Aorta (tissue), 5 donors: ENCODE measurements at regions not wholly inside any gene's neighbourhood (a gene's known extent, or its start where the extent isn't known, plus 50 kb on each side); places are given as distances from the start of the nearest gene placed in this dataset.

Source experiments
- ATAC-seq: fragments of 200-7000 bp; cut with Tn5 transposase; one replicate; pipeline ENCODE4 v1.9.1; 2022; ENCODE audit warnings: moderate library complexity; ENCODE audit not compliant: low FRiP score
- DNase-seq, 2 donors: peaks; one replicate each; pipeline ENCODE4 v3.0.0-alpha.2; 2020
- H3K27ac ChIP-seq, 2 donors: one replicate each; pipeline ENCODE4 v1.5.1; 2013; ENCODE audit warnings: low read length in 2 of 2, mild to moderate bottlenecking in 2 of 2, moderate library complexity in 2 of 2, control low read depth in 1 of 2, inconsistent platforms in 1 of 2, low read depth in 1 of 2
- H3K27me3 ChIP-seq, 2 donors: one replicate each; pipeline ENCODE4 v1.6.1; 2013; ENCODE audit warnings: control low read depth in 1 of 2, low read length in 1 of 2, mild to moderate bottlenecking in 1 of 2, moderate library complexity in 1 of 2; ENCODE audit not compliant: insufficient read depth in 2 of 2, control insufficient read depth in 1 of 2
- H3K36me3 ChIP-seq, 2 donors: one replicate each; pipeline ENCODE4 v1.6.1; 2013; ENCODE audit warnings: control low read depth in 1 of 2, low read length in 1 of 2, mild to moderate bottlenecking in 1 of 2; ENCODE audit not compliant: insufficient read depth in 2 of 2, control insufficient read depth in 1 of 2
- H3K4me1 ChIP-seq, 2 donors: one replicate each; pipeline ENCODE4 v1.6.1; 2013; ENCODE audit warnings: low read length in 2 of 2, control low read depth in 1 of 2, mild to moderate bottlenecking in 1 of 2, moderate library complexity in 1 of 2; ENCODE audit not compliant: insufficient read depth in 2 of 2, control insufficient read depth in 1 of 2
- H3K4me3 ChIP-seq, 2 donors: one replicate each; pipeline ENCODE4 v1.5.1; 2013; ENCODE audit warnings: low read length in 2 of 2, control low read depth in 1 of 2, mild to moderate bottlenecking in 1 of 2
- H3K9me3 ChIP-seq: one replicate; pipeline ENCODE4 v1.6.1; 2013; ENCODE audit warnings: mild to moderate bottlenecking, low read length; ENCODE audit not compliant: control insufficient read depth
- WGBS, 2 donors: extraction: QIAGEN DNeasy Blood & Tissue Kit; methylation state at CpG; one replicate each; pipeline ENCODE4 v1.1.7; 2013; 5-methylcytosine and 5-hydroxymethylcytosine counted together
- intact Hi-C, 2 donors: fragments of 100-400 bp; cut with DNase I; formaldehyde crosslinking; loops; one replicate each; pipeline versions ENCODE4 v1.14.2 to v1.15.0; 2022
- donor health status: healthy with polysubstance abuse.
- donor health status: Bipolar disorder and iron deficiency.
- donor health status: DM: no; HTN: no; CAD: no.
- donor health status: DM: no; HTN: no; CAD: no.
- donor health status: DM: yes; HTN: yes; CAD: no.

GRCh38 chr3:116811754-116812153, 102.2 kb downstream of the TUSC7 start:
- no peak for DNase-seq
- H3K36me3 ChIP-seq: no peaks in the 10 kb centered on the region
- no peaks in the 10 kb centered on the region for H3K4me1 ChIP-seq
- H3K27me3 ChIP-seq: peaks cover 0 to 2% of the 10 kb centered on the region in 2 donors
- H3K27ac ChIP-seq: no peak overlapping the region
- H3K4me3 ChIP-seq: no peak overlapping the region
- ATAC-seq: no peak
- intact Hi-C loops: no loop called here
- WGBS, 2 donors: 64 to 75% methylated on average over 3 of the region's 3 CpGs
- peaks cover 3% of the 10 kb centered on the region for H3K9me3 ChIP-seq

GRCh38 chr3:116812949-116813348, 103.4 kb downstream of the TUSC7 start:
- H3K36me3 ChIP-seq: no peaks in the 10 kb centered on the region
- H3K4me1 ChIP-seq: no peaks in the 10 kb centered on the region
- intact Hi-C loops: no loop called here
- peaks cover 0 to 2% of the 10 kb centered on the region in 2 donors for H3K27me3 ChIP-seq
- H3K9me3 ChIP-seq: peaks cover 3% of the 10 kb centered on the region
- ATAC-seq (no peak), DNase-seq (no peak)
- H3K4me3 ChIP-seq: no peak overlapping the region
- H3K27ac ChIP-seq: no peak overlapping the region

- WGBS, 2 donors: 81 to 83% methylated on average over 1 of the region's 1 CpG
- Histone ChIP-seq H3K4me3 (no peak overlapping the region), H3K27ac (no peak overlapping the region), H3K4me1 (no peaks in the 10 kb centered on the region), H3K36me3 (no peaks in the 10 kb centered on the region), H3K9me3 (peaks cover 3% of the 10 kb centered on the region), H3K27me3 (peaks cover 0 to 2% of the 10 kb centered on the region in 2 donors)
- DNase-seq (no peak), ATAC-seq (no peak)
- intact Hi-C loops: no loop called here
Observed at GRCh38 chr3:116815321-116815720, 105.7 kb downstream of the TUSC7 start.

GRCh38 chr3:116815831-116816588, 106.4 kb downstream of the TUSC7 start:
- ATAC-seq (no peak), DNase-seq (no peak)
- H3K36me3 ChIP-seq: no peaks in the 10 kb centered on the region
- no peaks in the 10 kb centered on the region for H3K27me3 ChIP-seq
- WGBS, 2 donors: 49 to 51% methylated on average over 5 of the region's 5 CpGs
- H3K9me3 ChIP-seq: no peaks in the 10 kb centered on the region
- H3K4me1 ChIP-seq: no peaks in the 10 kb centered on the region
- H3K4me3 ChIP-seq: no peak overlapping the region
- no peak overlapping the region for H3K27ac ChIP-seq
- intact Hi-C loops: no loop called here

GRCh38 chr3:116821371-116821770, 111.8 kb downstream of the TUSC7 start:
- Histone ChIP-seq H3K27me3 (no peaks in the 10 kb centered on the region), H3K27ac (no peak overlapping the region), H3K4me3 (no peak overlapping the region), H3K36me3 (no peaks in the 10 kb centered on the region), H3K9me3 (no peaks in the 10 kb centered on the region), H3K4me1 (no peaks in the 10 kb centered on the region)
- 57 to 79% methylated on average over 1 of the region's 1 CpG for WGBS, 2 donors
- DNase-seq (no peak), ATAC-seq (no peak)
- intact Hi-C loops: no loop called here

- Histone ChIP-seq H3K27me3 (no peaks in the 10 kb centered on the region), H3K9me3 (no peaks in the 10 kb centered on the region), H3K27ac (no peak overlapping the region), H3K4me1 (no peaks in the 10 kb centered on the region), H3K4me3 (no peak overlapping the region), H3K36me3 (no peaks in the 10 kb centered on the region)
- 49 to 68% methylated on average over 1 of the region's 1 CpG for WGBS, 2 donors
- no peak for DNase-seq
- intact Hi-C loops: no loop called here
- ATAC-seq: no peak
Observed at GRCh38 chr3:116824208-116824607, 114.6 kb downstream of the TUSC7 start.

GRCh38 chr3:116833202-116833601, 123.6 kb downstream of the TUSC7 start:
- no peak for ATAC-seq
- no peak for DNase-seq
- H3K4me3 ChIP-seq: no peak overlapping the region
- no peaks in the 10 kb centered on the region for H3K9me3 ChIP-seq
- no peaks in the 10 kb centered on the region for H3K27me3 ChIP-seq
- H3K36me3 ChIP-seq: no peaks in the 10 kb centered on the region
- no peak overlapping the region for H3K27ac ChIP-seq
- no peaks in the 10 kb centered on the region for H3K4me1 ChIP-seq
- intact Hi-C loops: no loop called here

GRCh38 chr3:116834816-116835215, 125.2 kb downstream of the TUSC7 start:
- no peak for ATAC-seq
- DNase-seq: no peak
- H3K4me1 ChIP-seq: no peaks in the 10 kb centered on the region
- WGBS, 2 donors: 89 to 96% methylated on average over 1 of the region's 1 CpG
- H3K27me3 ChIP-seq: no peaks in the 10 kb centered on the region
- no peaks in the 10 kb centered on the region for H3K9me3 ChIP-seq
- no peak overlapping the region for H3K27ac ChIP-seq
- H3K36me3 ChIP-seq: no peaks in the 10 kb centered on the region
- intact Hi-C loops: no loop called here
- H3K4me3 ChIP-seq: no peak overlapping the region

- Histone ChIP-seq H3K4me3 (no peak overlapping the region), H3K27me3 (no peaks in the 10 kb centered on the region), H3K4me1 (no peaks in the 10 kb centered on the region), H3K9me3 (no peaks in the 10 kb centered on the region), H3K27ac (no peak overlapping the region), H3K36me3 (no peaks in the 10 kb centered on the region)
- DNase-seq (no peak), ATAC-seq (no peak)
- intact Hi-C loops: no loop called here
- 64 to 67% methylated on average over 1 of the region's 1 CpG for WGBS, 2 donors
Observed at GRCh38 chr3:116835658-116836057, 126.1 kb downstream of the TUSC7 start.
